SK-N-SH (cell line): ENCODE measurements at regions not wholly inside any gene's neighbourhood (a gene's known extent, or its start where the extent isn't known, plus 50 kb on each side); places are given as distances from the start of the nearest gene placed in this dataset.

Experiments used
- CTCF ChIA-PET: fragments of 300-600, 350-600 bp; formaldehyde crosslinking; extraction: SDS; loops from one replicate; lab custom pipeline; 2021; lab: Yijun Ruan, JAX
- POLR2A ChIA-PET: fragments of 350-600 bp; sonication (Branson Sonifier 250); formaldehyde crosslinking; extraction: SDS; loops from one replicate; lab custom pipeline; 2020; ENCODE audit warnings: antibody characterized with exemption, inconsistent platforms; lab: Yijun Ruan, JAX
- DNase-seq: peaks from one replicate; pipeline ENCODE4 v3.0.0; 2012
- H2AFZ ChIP-seq: fragments of 200-600 bp; sonication (generic); 2 replicates; pipeline ENCODE4 v1.8.1; 2016; ENCODE audit warnings: antibody characterized with exemption, mild to moderate bottlenecking, low read depth
- H3F3A ChIP-seq: fragments of 200-600 bp; sonication (generic); replicated peaks from 2 replicates; pipeline ENCODE3; 2016; ENCODE audit warnings: antibody characterized with exemption, mild to moderate bottlenecking; ENCODE audit not compliant: insufficient read depth
- H3K27ac ChIP-seq, 2 experiments: fragments of 200-500 bp in 1 of 2; fragments of 200-600 bp in 1 of 2; sonication (Bioruptor generic) in 1 of 2; sonication (generic), shearing (Covaris generic) in 1 of 2; 2 replicates each; pipeline versions ENCODE4 v1.5.1 to v1.6.1; 2014 to 2016; ENCODE audit warnings: low read depth in 2 of 2, inconsistent platforms in 1 of 2, low read length in 1 of 2, mild to moderate bottlenecking in 1 of 2, mixed read lengths in 1 of 2
- H3K27me3 ChIP-seq: fragments of 200-600 bp; sonication (generic), shearing (Covaris generic); 2 replicates; pipeline ENCODE4 v1.6.1; 2016; ENCODE audit warnings: mixed run types; ENCODE audit not compliant: insufficient read depth
- H3K36me3 ChIP-seq, 2 experiments: fragments of 200-500 bp in 1 of 2; fragments of 200-600 bp in 1 of 2; sonication (Bioruptor generic) in 1 of 2; sonication (generic) in 1 of 2; replicated peaks in 1 of 2; 2 replicates each; pipeline versions ENCODE3 to v1.5.1; 2014 to 2016; ENCODE audit warnings: low read length in 1 of 2, mild to moderate bottlenecking in 1 of 2; ENCODE audit not compliant: insufficient read depth in 2 of 2, control insufficient read depth in 1 of 2
- H3K4me1 ChIP-seq, 2 experiments: fragments of 200-500 bp in 1 of 2; fragments of 200-600 bp in 1 of 2; sonication (Bioruptor generic) in 1 of 2; sonication (generic), shearing (Covaris generic) in 1 of 2; 2 replicates each; pipeline versions ENCODE4 v1.5.1 to v1.6.1; 2014 to 2016; ENCODE audit warnings: low read depth in 1 of 2, low read length in 1 of 2, mixed run types in 1 of 2; ENCODE audit not compliant: insufficient read depth in 2 of 2, control insufficient read depth in 1 of 2
- H3K4me2 ChIP-seq: fragments of 200-600 bp; sonication (generic), shearing (Covaris generic); 2 replicates; pipeline ENCODE4 v1.6.1; 2017; ENCODE audit warnings: mixed run types
- H3K4me3 ChIP-seq, 2 experiments: fragments of 200-500 bp in 1 of 2; fragments of 200-600 bp in 1 of 2; sonication (Bioruptor generic) in 1 of 2; sonication (generic), shearing (Covaris generic) in 1 of 2; 2 replicates each; pipeline versions ENCODE4 v1.5.1 to v1.8.1; 2014 to 2016; ENCODE audit warnings: low read depth in 2 of 2, inconsistent platforms in 1 of 2, low read length in 1 of 2, mild to moderate bottlenecking in 1 of 2, mixed read lengths in 1 of 2, moderate library complexity in 1 of 2
- H3K79me2 ChIP-seq: fragments of 200-600 bp; sonication (generic); 2 replicates; pipeline ENCODE4 v1.8.1; 2017; ENCODE audit warnings: mild to moderate bottlenecking; ENCODE audit not compliant: insufficient read depth
- H3K9ac ChIP-seq: fragments of 200-600 bp; sonication (generic); 2 replicates; pipeline ENCODE4 v1.6.1; 2017; ENCODE audit warnings: mixed run types
- H3K9me2 ChIP-seq: fragments of 200-600 bp; sonication (generic); 2 replicates; pipeline ENCODE4 v1.6.1; 2017; ENCODE audit warnings: mixed run types
- H3K9me3 ChIP-seq: fragments of 200-600 bp; sonication (generic); 2 replicates; pipeline ENCODE4 v1.6.1; 2017; ENCODE audit warnings: mixed run types, mild to moderate bottlenecking, moderate library complexity
- H4K20me1 ChIP-seq: fragments of 200-600 bp; sonication (generic); 2 replicates; pipeline ENCODE4 v1.6.1; 2017; ENCODE audit warnings: mild to moderate bottlenecking, mixed run types; ENCODE audit not compliant: insufficient read depth
- CHD2 ChIP-seq: fragments of 150-350 bp; IDR thresholded peaks from 2 replicates; pipeline ENCODE4 v1.6.1; 2018; ENCODE audit warnings: low read length; ENCODE audit not compliant: partially characterized antibody
- FOSL2 ChIP-seq: IDR thresholded peaks from 2 replicates; pipeline ENCODE4 v1.4.0; 2012; ENCODE audit warnings: low read depth, mild to moderate bottlenecking, moderate library complexity, borderline replicate concordance
- FOXJ3 ChIP-seq: sonication (generic); formaldehyde crosslinking; IDR thresholded peaks from 2 replicates; pipeline ENCODE4 v1.5.1; 2020; ENCODE audit warnings: mild to moderate bottlenecking, missing genetic modification reagents
- GABPA ChIP-seq: IDR thresholded peaks from 2 replicates; pipeline ENCODE4 v1.4.0; 2012; ENCODE audit warnings: low read depth, mild to moderate bottlenecking
- JUND ChIP-seq: IDR thresholded peaks from 2 replicates; pipeline ENCODE4 v1.4.0; 2012
- MEF2A ChIP-seq: IDR thresholded peaks from 2 replicates; pipeline ENCODE4 v1.4.0; 2012; ENCODE audit warnings: low read depth, borderline replicate concordance
- NFIC ChIP-seq: IDR thresholded peaks from 2 replicates; pipeline ENCODE4 v1.4.0; 2012; ENCODE audit warnings: borderline replicate concordance
- POLR2AphosphoS5 ChIP-seq: IDR thresholded peaks from 2 replicates; pipeline ENCODE4 v1.6.1; 2012; ENCODE audit warnings: low read depth, low read length
- RAD21 ChIP-seq: IDR thresholded peaks from 2 replicates; pipeline ENCODE4 v1.6.1; 2012; ENCODE audit warnings: mild to moderate bottlenecking, low read length
- RCOR1 ChIP-seq: fragments of 150-350 bp; IDR thresholded peaks from 2 replicates; pipeline ENCODE4 v1.6.1; 2017; ENCODE audit warnings: antibody characterized with exemption, low read length
- RFX5 ChIP-seq: IDR thresholded peaks from 2 replicates; pipeline ENCODE4 v1.6.1; 2012; ENCODE audit warnings: mild to moderate bottlenecking, improper control_type of control experiment, low read length
- SMC3 ChIP-seq: IDR thresholded peaks from 2 replicates; pipeline ENCODE4 v1.6.1; 2012; ENCODE audit warnings: low read depth, low read length, improper control_type of control experiment
- TCF12 ChIP-seq: IDR thresholded peaks from 2 replicates; pipeline ENCODE4 v1.4.0; 2012
- TEAD4 ChIP-seq: IDR thresholded peaks from 2 replicates; pipeline ENCODE4 v1.4.0; 2012; ENCODE audit warnings: mild to moderate bottlenecking, borderline replicate concordance; ENCODE audit not compliant: insufficient read depth
- WGBS: methylation state at CpG from one replicate; pipeline ENCODE4 v1.1.6; 2017; ENCODE audit warnings: low lambda C conversion rate; 5-methylcytosine and 5-hydroxymethylcytosine counted together
- TF ChIP-seq, protein P1 (sequence below): IDR thresholded peaks from 2 replicates; pipeline ENCODE4 v1.4.0; 2012; ENCODE audit warnings: low read depth, borderline replicate concordance
- TF ChIP-seq, protein P2 (sequence below): fragments of 200-600 bp; sonication (generic); IDR thresholded peaks from 2 replicates; pipeline ENCODE4 v1.6.1; 2017; ENCODE audit warnings: antibody characterized with exemption, mild to moderate bottlenecking, moderate library complexity
- TF ChIP-seq, protein P3 (sequence below): fragments of 150-350 bp; IDR thresholded peaks from 2 replicates; pipeline ENCODE4 v1.6.1; 2017; ENCODE audit warnings: antibody characterized with exemption, low read length, low read depth, borderline replicate concordance

DNA sequence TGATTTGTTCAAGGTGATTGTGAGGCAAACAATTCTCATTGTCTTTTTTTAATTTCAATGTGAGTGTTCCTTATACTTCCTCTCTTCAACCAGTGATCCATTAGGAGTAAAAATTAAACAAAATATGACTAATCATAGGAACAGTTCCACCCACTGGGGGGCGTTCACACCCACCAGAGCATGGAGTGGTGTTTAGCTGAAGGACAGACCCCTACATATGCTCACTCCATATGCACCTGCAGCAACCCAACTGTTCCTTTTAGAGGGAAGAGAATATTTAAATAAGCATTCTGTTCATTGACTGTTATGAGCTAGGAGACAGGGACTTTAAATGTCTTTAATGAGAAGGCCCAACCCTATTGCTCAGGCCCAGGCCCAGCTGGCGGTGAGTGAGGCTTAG, 78.7 kb upstream of the DRD2 start:
- POLR2A ChIA-PET = interaction anchor here (0.7 to 1.5 kb wide), 2 partner anchors 10 to 14 kb away, joined by 3 to 4 read pairs; no protein-coding TSS in a partner anchor
- peak overlapping the region in 1 of 2 experiments; percentile 73; a peak in 2 of 4 replicates for H3K27ac ChIP-seq
- no peaks in the 10 kb centered on the region for H3F3A ChIP-seq
- peak; percentile 35 for DNase-seq
- H3K27me3 ChIP-seq = no peaks in the 10 kb centered on the region
- no peaks in the 10 kb centered on the region for H3K79me2 ChIP-seq
- WGBS = 35% methylated on average over 2 of the region's 2 CpGs
- H2AFZ ChIP-seq = no peak overlapping the region
- H3K9ac ChIP-seq = no peak overlapping the region
- no peak overlapping the region for H3K4me2 ChIP-seq
- no peak for TF ChIP-seq JUND
- TF ChIP-seq POLR2AphosphoS5 = no peak
- peak; percentile 40 for TF ChIP-seq SMC3
- peak; percentile 73 for TF ChIP-seq RAD21
- no peak for TF ChIP-seq TEAD4
- TF ChIP-seq, all 33 proteins: peak for 2
- H3K36me3 ChIP-seq = no peaks in the 10 kb centered on the region
- no peaks in the 10 kb centered on the region for H4K20me1 ChIP-seq
- peaks cover 0 to 33% of the 10 kb centered on the region in 2 experiments; a peak in 3 of 4 replicates for H3K4me1 ChIP-seq
- CTCF ChIA-PET = interaction anchor here (0.6 to 5.0 kb wide), 21 partner anchors 9 to 505 kb away, joined by 3 to 29 read pairs (median 5); no protein-coding TSS in a partner anchor
- H3K9me3 ChIP-seq = no peaks in the 10 kb centered on the region
- no peak overlapping the region; a peak in 1 of 4 replicates for H3K4me3 ChIP-seq
- no peaks in the 10 kb centered on the region for H3K9me2 ChIP-seq

DNA sequence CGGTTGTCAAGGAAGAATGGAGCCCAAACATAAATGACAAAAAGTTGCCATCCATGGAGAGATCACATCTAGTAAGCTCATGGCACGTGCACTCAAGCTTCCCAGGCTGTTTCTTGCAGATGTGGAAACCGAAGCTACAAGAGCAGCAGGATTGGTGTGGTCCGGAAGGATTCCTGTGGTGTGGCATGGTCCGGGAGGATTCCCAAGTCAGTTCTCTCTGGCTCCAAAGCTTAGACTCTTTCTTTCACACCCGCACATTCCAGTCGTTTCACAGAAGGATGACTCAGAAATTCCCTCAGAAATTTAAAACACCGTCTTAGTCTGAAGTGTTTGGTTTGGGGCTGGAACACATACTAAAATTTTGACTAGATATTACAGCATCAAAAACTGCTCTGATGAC, 78.0 kb upstream of the DRD2 start:
- WGBS = 28% methylated on average over 8 of the region's 8 CpGs
- ChIA-PET POLR2A (no interaction called here), CTCF (interaction anchor here (0.8 to 5.0 kb wide), 16 partner anchors 10 to 247 kb away, joined by 3 to 29 read pairs (median 6); no protein-coding TSS in a partner anchor)
- H3K36me3 ChIP-seq = no peaks in the 10 kb centered on the region
- H3K9me3 ChIP-seq = no peaks in the 10 kb centered on the region
- no peaks in the 10 kb centered on the region for H3F3A ChIP-seq
- H3K27ac ChIP-seq = no peak overlapping the region; a peak in 2 of 4 replicates
- H3K4me2 ChIP-seq = no peak overlapping the region
- H3K9me2 ChIP-seq = no peaks in the 10 kb centered on the region
- DNase-seq = no peak
- H3K4me3 ChIP-seq = no peak overlapping the region
- H4K20me1 ChIP-seq = no peaks in the 10 kb centered on the region
- H3K79me2 ChIP-seq = no peaks in the 10 kb centered on the region
- no peaks in the 10 kb centered on the region for H3K27me3 ChIP-seq
- no peak overlapping the region for H2AFZ ChIP-seq
- TF ChIP-seq GABPA (no peak), TCF12 (peak; percentile 26; the same call in 1 of the 2 replicates), FOSL2 (peak; percentile 50; the same call in 1 of the 2 replicates), JUND (peak; percentile 18; the same call in 1 of the 2 replicates)
- TF ChIP-seq, all 33 proteins: peak for 3
- H3K4me1 ChIP-seq = peaks cover 0 to 35% of the 10 kb centered on the region in 2 experiments; a peak in 3 of 4 replicates
- H3K9ac ChIP-seq = no peak overlapping the region

DNA sequence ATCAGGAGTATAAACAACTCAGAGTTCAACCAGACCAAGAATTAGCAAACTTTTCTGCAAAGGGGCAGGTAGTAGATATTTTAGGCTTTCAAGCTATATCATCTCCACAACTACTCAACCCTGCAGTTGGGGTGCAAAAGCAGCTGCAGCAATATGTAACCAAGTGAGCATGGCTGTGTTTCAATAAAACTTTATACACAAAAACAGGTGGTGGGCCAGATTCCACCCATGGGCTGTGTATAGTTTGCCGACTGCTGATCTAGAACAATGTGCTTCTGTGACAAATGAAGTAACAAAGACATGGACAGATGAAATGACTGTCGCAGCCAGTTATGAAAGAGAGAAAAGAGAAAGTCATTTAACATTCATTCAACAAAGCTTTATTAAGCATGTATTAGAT, 77.1 kb upstream of the DRD2 start:
- Histone ChIP-seq H3K9me3 (no peaks in the 10 kb centered on the region), H3K36me3 (no peaks in the 10 kb centered on the region), H3F3A (peaks cover 3% of the 10 kb centered on the region), H3K27me3 (no peaks in the 10 kb centered on the region), H3K79me2 (no peaks in the 10 kb centered on the region), H4K20me1 (no peaks in the 10 kb centered on the region), H2AFZ (no peak overlapping the region), H3K4me1 (peaks cover 0 to 38% of the 10 kb centered on the region in 2 experiments; a peak in 3 of 4 replicates), H3K9me2 (no peaks in the 10 kb centered on the region), H3K4me2 (no peak overlapping the region), H3K4me3 (no peak overlapping the region), H3K27ac (no peak overlapping the region; a peak in 1 of 4 replicates), H3K9ac (no peak overlapping the region)
- ChIA-PET CTCF (interaction anchor here (1.0 to 5.0 kb wide), 8 partner anchors 9 to 186 kb away, joined by 3 to 26 read pairs (median 4); no protein-coding TSS in a partner anchor), POLR2A (no interaction called here)
- WGBS = 55% methylated on average over 2 of the region's 2 CpGs
- no peak for DNase-seq
- TF ChIP-seq TCF12 (no peak), FOXJ3 (CRISPR knock-in tag) (no peak), RCOR1 (no peak), CHD2 (no peak), MEF2A (no peak), NFIC (no peak), RFX5 (no peak), JUND (no peak)
- TF ChIP-seq, protein P1, sequence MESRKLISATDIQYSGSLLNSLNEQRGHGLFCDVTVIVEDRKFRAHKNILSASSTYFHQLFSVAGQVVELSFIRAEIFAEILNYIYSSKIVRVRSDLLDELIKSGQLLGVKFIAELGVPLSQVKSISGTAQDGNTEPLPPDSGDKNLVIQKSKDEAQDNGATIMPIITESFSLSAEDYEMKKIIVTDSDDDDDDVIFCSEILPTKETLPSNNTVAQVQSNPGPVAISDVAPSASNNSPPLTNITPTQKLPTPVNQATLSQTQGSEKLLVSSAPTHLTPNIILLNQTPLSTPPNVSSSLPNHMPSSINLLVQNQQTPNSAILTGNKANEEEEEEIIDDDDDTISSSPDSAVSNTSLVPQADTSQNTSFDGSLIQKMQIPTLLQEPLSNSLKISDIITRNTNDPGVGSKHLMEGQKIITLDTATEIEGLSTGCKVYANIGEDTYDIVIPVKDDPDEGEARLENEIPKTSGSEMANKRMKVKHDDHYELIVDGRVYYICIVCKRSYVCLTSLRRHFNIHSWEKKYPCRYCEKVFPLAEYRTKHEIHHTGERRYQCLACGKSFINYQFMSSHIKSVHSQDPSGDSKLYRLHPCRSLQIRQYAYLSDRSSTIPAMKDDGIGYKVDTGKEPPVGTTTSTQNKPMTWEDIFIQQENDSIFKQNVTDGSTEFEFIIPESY = no peak
- TF ChIP-seq, protein P2, sequence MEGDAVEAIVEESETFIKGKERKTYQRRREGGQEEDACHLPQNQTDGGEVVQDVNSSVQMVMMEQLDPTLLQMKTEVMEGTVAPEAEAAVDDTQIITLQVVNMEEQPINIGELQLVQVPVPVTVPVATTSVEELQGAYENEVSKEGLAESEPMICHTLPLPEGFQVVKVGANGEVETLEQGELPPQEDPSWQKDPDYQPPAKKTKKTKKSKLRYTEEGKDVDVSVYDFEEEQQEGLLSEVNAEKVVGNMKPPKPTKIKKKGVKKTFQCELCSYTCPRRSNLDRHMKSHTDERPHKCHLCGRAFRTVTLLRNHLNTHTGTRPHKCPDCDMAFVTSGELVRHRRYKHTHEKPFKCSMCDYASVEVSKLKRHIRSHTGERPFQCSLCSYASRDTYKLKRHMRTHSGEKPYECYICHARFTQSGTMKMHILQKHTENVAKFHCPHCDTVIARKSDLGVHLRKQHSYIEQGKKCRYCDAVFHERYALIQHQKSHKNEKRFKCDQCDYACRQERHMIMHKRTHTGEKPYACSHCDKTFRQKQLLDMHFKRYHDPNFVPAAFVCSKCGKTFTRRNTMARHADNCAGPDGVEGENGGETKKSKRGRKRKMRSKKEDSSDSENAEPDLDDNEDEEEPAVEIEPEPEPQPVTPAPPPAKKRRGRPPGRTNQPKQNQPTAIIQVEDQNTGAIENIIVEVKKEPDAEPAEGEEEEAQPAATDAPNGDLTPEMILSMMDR = no peak
- TF ChIP-seq, protein P3, sequence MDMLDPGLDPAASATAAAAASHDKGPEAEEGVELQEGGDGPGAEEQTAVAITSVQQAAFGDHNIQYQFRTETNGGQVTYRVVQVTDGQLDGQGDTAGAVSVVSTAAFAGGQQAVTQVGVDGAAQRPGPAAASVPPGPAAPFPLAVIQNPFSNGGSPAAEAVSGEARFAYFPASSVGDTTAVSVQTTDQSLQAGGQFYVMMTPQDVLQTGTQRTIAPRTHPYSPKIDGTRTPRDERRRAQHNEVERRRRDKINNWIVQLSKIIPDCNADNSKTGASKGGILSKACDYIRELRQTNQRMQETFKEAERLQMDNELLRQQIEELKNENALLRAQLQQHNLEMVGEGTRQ = no peak
